GM12872 (cell line): ENCODE measurements at regions not wholly inside any gene's neighbourhood (a gene's known extent, or its start where the extent isn't known, plus 50 kb on each side); places are given as distances from the start of the nearest gene placed in this dataset.

Source experiments
- TF ChIP-seq, protein P1 (sequence below): IDR thresholded peaks from 3 replicates; pipeline ENCODE4 v1.5.1; 2011; ENCODE audit warnings: low read depth, mild to moderate bottlenecking, low read length, moderate library complexity; ENCODE audit not compliant: insufficient read depth

DNA sequence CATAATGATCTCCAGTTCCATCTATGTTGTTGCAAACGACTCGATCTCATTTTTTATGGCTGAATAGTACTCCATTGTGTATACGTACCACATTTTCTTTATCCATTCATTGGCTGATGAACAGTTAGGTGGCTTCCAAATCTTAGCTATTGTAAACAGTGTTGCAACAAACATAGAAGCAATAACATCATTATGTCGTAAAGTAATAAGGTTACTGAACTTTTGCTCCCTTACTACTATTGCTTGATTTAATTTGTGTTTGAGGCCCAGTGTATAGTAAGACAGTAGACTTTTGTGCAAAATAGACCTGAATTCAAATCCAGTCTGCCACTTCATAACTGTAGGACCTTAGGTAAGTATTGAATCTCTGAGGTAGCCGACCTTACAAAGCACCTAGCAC, 200.1 kb upstream of the CELF2 start:
- TF ChIP-seq, protein P1, sequence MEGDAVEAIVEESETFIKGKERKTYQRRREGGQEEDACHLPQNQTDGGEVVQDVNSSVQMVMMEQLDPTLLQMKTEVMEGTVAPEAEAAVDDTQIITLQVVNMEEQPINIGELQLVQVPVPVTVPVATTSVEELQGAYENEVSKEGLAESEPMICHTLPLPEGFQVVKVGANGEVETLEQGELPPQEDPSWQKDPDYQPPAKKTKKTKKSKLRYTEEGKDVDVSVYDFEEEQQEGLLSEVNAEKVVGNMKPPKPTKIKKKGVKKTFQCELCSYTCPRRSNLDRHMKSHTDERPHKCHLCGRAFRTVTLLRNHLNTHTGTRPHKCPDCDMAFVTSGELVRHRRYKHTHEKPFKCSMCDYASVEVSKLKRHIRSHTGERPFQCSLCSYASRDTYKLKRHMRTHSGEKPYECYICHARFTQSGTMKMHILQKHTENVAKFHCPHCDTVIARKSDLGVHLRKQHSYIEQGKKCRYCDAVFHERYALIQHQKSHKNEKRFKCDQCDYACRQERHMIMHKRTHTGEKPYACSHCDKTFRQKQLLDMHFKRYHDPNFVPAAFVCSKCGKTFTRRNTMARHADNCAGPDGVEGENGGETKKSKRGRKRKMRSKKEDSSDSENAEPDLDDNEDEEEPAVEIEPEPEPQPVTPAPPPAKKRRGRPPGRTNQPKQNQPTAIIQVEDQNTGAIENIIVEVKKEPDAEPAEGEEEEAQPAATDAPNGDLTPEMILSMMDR, result no peak

DNA sequence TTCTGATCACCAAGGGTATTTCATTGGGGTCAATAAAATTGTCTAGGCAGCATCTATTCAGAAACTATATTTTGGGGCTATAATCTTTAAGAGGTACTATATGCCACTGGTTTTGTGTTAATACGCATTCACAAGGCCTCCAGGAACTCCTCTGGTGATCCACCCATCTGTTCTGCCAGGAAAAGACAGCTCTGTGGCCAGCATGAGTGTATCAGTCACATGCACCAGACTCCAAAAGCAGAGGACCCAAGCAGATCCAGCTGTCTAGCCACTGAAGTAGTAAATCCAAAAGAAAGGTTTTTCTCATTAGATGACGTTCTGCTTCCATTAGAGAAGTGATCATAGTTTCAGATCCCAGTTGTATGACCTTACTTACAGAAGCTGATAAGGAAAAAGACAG, 199.6 kb upstream of the CELF2 start:
- TF ChIP-seq, protein P1, result no peak

DNA sequence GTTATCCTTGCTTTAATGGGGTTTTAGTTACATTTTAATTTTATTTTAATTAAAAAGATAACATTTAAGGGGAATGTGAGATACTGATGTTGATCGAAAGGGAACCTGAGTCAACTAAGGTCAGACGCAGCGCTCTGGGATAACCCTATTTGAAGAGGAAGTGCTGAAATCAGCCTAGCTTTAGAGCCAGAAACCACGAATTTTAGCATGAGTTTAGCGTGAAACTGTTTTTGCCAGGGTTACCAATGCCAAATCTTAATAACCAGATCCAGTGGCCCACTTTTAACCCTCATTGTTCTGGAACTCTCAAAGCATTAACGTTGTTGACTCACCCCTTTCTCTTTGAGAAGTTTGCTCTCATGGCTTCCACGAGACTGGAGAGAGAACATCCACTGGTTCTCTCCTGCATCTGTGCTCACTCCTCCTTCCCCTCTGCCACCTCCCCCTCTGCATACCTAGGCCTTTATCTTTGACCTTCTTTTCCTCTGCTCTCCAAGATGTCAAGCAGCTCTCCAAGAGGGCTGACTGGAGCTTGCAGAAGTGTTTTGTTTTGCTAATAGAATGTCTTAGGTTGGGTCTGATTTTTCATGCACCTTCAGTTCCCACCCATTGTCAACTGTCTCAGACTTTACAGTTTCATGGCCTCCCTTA, 198.3 kb upstream of the CELF2 start:
- TF ChIP-seq, protein P1, result no peak

DNA sequence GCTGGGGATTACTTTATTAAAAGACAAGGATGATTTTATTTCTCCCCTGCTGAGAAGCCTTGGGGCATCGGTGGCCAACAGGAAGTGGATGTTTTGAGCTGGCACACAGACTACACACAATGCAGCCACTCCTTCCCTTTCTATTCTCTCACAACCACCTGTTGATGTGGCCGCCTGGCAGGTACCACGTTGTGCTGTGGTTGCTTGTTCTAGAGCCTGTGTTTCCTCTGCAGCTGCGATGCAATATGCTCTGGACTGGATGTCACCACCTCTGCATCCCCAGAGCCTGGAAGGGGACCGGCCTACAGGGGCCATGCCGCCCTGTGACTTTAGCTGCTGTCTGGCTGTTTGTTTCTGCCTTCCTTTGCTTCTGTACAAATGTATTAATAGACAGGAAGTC, 195.7 kb upstream of the CELF2 start:
- TF ChIP-seq, protein P1, result no peak

DNA sequence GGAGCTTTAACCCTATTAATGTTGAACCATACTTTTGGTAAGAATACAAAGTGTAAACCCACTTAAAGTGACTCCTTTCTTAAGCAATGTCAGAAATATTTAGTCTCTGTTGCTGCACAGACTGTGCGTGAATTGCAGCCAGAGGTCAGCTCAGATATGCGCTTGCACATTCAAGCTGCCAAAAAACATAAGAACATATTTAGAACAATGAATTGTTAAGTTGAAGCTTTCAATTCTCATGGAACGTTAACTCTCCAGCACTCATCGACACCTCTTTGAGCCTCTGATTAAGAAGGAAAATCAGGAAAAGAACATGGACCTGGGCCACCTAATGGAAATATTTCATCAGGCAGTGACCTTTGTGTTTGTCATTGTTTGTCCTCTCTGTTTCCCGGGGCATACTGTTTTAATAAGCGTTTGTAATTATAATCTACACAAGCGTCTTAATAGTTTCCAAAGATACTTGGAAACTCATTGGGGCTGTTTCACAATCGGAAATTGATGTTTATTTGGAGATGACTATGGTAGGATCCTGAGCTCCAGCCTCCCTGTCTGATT, 193.0 kb upstream of the CELF2 start:
- TF ChIP-seq, protein P1, result no peak

DNA sequence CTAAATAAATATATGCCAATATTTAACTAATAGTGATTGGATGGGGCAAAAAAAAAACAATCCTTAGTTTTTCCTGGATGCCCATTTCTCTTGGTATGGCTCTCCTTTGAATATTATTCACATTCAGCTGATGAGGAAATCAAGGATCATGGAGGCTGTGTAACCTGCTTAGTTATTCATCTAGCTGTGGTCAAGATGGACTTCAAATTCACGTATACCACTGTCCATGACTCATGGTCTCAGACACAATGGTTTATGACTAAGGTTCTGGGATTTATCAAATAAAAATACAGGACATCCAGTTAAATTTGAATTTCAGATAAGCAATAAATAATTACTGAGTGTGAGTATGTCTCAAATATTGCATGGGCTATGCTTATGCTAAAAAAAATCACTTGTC, 191.5 kb upstream of the CELF2 start:
- TF ChIP-seq, protein P1, result no peak

DNA sequence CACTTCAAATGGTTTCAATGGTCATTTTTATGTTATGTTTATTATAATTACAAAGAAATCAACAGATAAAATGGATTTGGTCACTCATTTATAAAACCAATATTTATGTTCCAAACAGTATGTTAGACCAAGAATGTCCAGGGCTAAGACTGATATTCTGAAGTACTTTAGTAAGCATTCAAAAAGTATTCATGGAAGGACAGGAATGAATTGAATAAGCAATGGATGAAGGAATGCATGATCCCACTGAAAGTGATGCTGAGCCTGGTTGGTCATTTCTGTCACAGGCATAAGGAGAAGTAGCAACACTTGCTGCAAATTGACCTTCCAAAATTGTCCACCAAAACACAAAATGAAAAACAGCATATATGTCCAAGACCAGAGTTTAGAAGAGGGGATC, 189.0 kb upstream of the CELF2 start:
- TF ChIP-seq, protein P1, result no peak
